ENCODE measurements at regions not wholly inside any gene's neighbourhood (a gene's known extent, or its start where the extent isn't known, plus 50 kb on each side); places are given as distances from the start of the nearest gene placed in this dataset.

- TF ChIP-seq CTCF (IDR thresholded peaks at IDR 0.05) (no peak), NRF1 (IDR thresholded peaks at IDR 0.05; ENCODE audit: low read depth, low read length) (no peak), MXI1 (IDR thresholded peaks at IDR 0.05; ENCODE audit: low read depth, low read length) (no peak), RXRA (IDR thresholded peaks at IDR 0.05; ENCODE audit: borderline replicate concordance, low read depth) (no peak), PBX3 (IDR thresholded peaks at IDR 0.05) (no peak), RAD21 (IDR thresholded peaks at IDR 0.05; ENCODE audit: low read length) (no peak), POLR2AphosphoS5 (IDR thresholded peaks at IDR 0.05; ENCODE audit: low read depth, low read length) (no peak), GABPA (IDR thresholded peaks at IDR 0.05; ENCODE audit: low read depth) (no peak), CHD2 (IDR thresholded peaks at IDR 0.05; ENCODE audit: low read length, partially characterized antibody) (no peak)
These were observed 535.5 kb downstream of the XIRP2 start for GRCh38 chr2:167423731-167424130.

Measured in SK-N-SH (cell line).